Astrocyte (in vitro differentiated cells and primary cell): ENCODE measurements at regions not wholly inside any gene's neighbourhood (a gene's known extent, or its start where the extent isn't known, plus 50 kb on each side); places are given as distances from the start of the nearest gene placed in this dataset.

Experiments used
- DNase-seq: peaks from one replicate; pipeline ENCODE4 v3.0.0-alpha.2; 2010; ENCODE audit warnings: low read depth
- FAIRE-seq: peaks from 2 replicates; lab custom pipeline; 2011; peaks lifted over from hg19 to GRCh38; lab: Jason Lieb, UNC
- H2AFZ ChIP-seq: 2 replicates; pipeline ENCODE4 v1.6.0; 2012; ENCODE audit warnings: low read depth, low read length, inconsistent platforms
- H3K27ac ChIP-seq: 2 replicates; pipeline ENCODE4 v1.5.1; 2011; ENCODE audit warnings: low read depth, low read length, inconsistent platforms
- H3K27me3 ChIP-seq: 2 replicates; pipeline ENCODE4 v1.6.0; 2011; ENCODE audit warnings: low read length, inconsistent platforms; ENCODE audit not compliant: insufficient read depth
- H3K36me3 ChIP-seq: 2 replicates; pipeline ENCODE4 v1.5.1; 2011; ENCODE audit warnings: low read length, inconsistent platforms; ENCODE audit not compliant: insufficient read depth
- H3K4me1 ChIP-seq: 2 replicates; pipeline ENCODE4 v1.5.1; 2011; ENCODE audit warnings: low read length, inconsistent platforms; ENCODE audit not compliant: insufficient read depth
- H3K4me2 ChIP-seq: 2 replicates; pipeline ENCODE4 v1.6.0; 2012; ENCODE audit warnings: low read length, inconsistent platforms
- H3K4me3 ChIP-seq: 2 replicates; pipeline ENCODE4 v1.5.1; 2011; ENCODE audit warnings: low read depth, mild to moderate bottlenecking, low read length, inconsistent platforms; ENCODE audit not compliant: insufficient read depth
- H3K79me2 ChIP-seq: 2 replicates; pipeline ENCODE4 v1.6.0; 2012; ENCODE audit warnings: mild to moderate bottlenecking, low read length, inconsistent platforms; ENCODE audit not compliant: insufficient read depth
- H3K9ac ChIP-seq: 2 replicates; pipeline ENCODE4 v1.6.0; 2012; ENCODE audit warnings: mild to moderate bottlenecking, low read length, inconsistent platforms
- H3K9me3 ChIP-seq: 2 replicates; pipeline ENCODE4 v1.5.1; 2012; ENCODE audit warnings: low read depth, mild to moderate bottlenecking, low read length, inconsistent platforms; ENCODE audit not compliant: insufficient read depth
- H4K20me1 ChIP-seq: 2 replicates; pipeline ENCODE4 v1.6.0; 2012; ENCODE audit warnings: low read length, inconsistent platforms; ENCODE audit not compliant: insufficient read depth
- H3K27ac Mint-ChIP-seq: one replicate; pipeline ENCODE4 v1.8.0; 2021; ENCODE audit warnings: mild to moderate bottlenecking, mixed read lengths; ENCODE audit not compliant: unreplicated experiment
- H3K27me3 Mint-ChIP-seq: one replicate; pipeline ENCODE4 v1.8.0; 2021; ENCODE audit warnings: low read depth, mixed read lengths; ENCODE audit not compliant: unreplicated experiment
- H3K36me3 Mint-ChIP-seq: one replicate; pipeline ENCODE4 v1.8.0; 2021; ENCODE audit warnings: low read depth, mixed read lengths; ENCODE audit not compliant: unreplicated experiment
- H3K4me1 Mint-ChIP-seq: one replicate; pipeline ENCODE4 v1.8.0; 2021; ENCODE audit warnings: low read depth, mixed read lengths; ENCODE audit not compliant: unreplicated experiment
- H3K4me3 Mint-ChIP-seq: one replicate; pipeline ENCODE4 v1.8.0; 2021; ENCODE audit warnings: mild to moderate bottlenecking, moderate library complexity, mixed read lengths; ENCODE audit not compliant: unreplicated experiment
- H3K9me3 Mint-ChIP-seq: one replicate; pipeline ENCODE4 v1.8.0; 2021; ENCODE audit warnings: mild to moderate bottlenecking, mixed read lengths; ENCODE audit not compliant: unreplicated experiment
- CTCF ChIP-seq: IDR thresholded peaks from 2 replicates; pipeline ENCODE4 v1.5.1; 2011; ENCODE audit warnings: low read depth, mild to moderate bottlenecking, inconsistent platforms, low read length, moderate library complexity; ENCODE audit not compliant: insufficient read depth
- EZH2 ChIP-seq: IDR thresholded peaks from 2 replicates; pipeline ENCODE4 v1.6.1; 2012; ENCODE audit warnings: mild to moderate bottlenecking, low read length, inconsistent platforms; ENCODE audit not compliant: insufficient read depth

- H3K9ac ChIP-seq: no peak overlapping the region
- H4K20me1 ChIP-seq: no peaks in the 10 kb centered on the region
- Mint-ChIP-seq H3K4me3 (no peak overlapping the region), H3K27ac (no peak overlapping the region), H3K36me3 (peaks cover 1% of the 10 kb centered on the region), H3K9me3 (no peaks in the 10 kb centered on the region), H3K27me3 (peaks cover 2% of the 10 kb centered on the region), H3K4me1 (no peaks in the 10 kb centered on the region)
- TF ChIP-seq EZH2: no peak
- TF ChIP-seq CTCF: no peak
- no peaks in the 10 kb centered on the region for H3K9me3 ChIP-seq
- no peak overlapping the region for H3K4me2 ChIP-seq
- H3K27ac ChIP-seq: no peak overlapping the region
- no peaks in the 10 kb centered on the region for H3K27me3 ChIP-seq
- no peak overlapping the region for H2AFZ ChIP-seq
- no peaks in the 10 kb centered on the region for H3K36me3 ChIP-seq
- no peaks in the 10 kb centered on the region for H3K4me1 ChIP-seq
- FAIRE-seq (no peak), DNase-seq (no peak)
- no peak overlapping the region for H3K4me3 ChIP-seq
- H3K79me2 ChIP-seq: no peaks in the 10 kb centered on the region
Observed at GRCh38 chr9:3127564-3127963, 283.7 kb upstream of the PUM3 start.

- Mint-ChIP-seq H3K4me1 (no peaks in the 10 kb centered on the region), H3K4me3 (no peak overlapping the region), H3K36me3 (no peaks in the 10 kb centered on the region), H3K27me3 (no peaks in the 10 kb centered on the region), H3K9me3 (no peaks in the 10 kb centered on the region), H3K27ac (no peak overlapping the region)
- no peak for FAIRE-seq
- Histone ChIP-seq H3K4me1 (no peaks in the 10 kb centered on the region), H3K9ac (no peak overlapping the region), H3K36me3 (no peaks in the 10 kb centered on the region), H3K4me2 (no peak overlapping the region), H3K9me3 (no peaks in the 10 kb centered on the region), H3K27ac (no peak overlapping the region), H2AFZ (no peak overlapping the region), H3K4me3 (no peak overlapping the region), H3K79me2 (no peaks in the 10 kb centered on the region), H3K27me3 (no peaks in the 10 kb centered on the region), H4K20me1 (no peaks in the 10 kb centered on the region)
- DNase-seq: no peak
- TF ChIP-seq CTCF (no peak), EZH2 (no peak)
Observed at GRCh38 chr9:3125602-3126405, 281.9 kb upstream of the PUM3 start.

GRCh38 chr9:3124001-3124400 lies 280.1 kb upstream of the PUM3 start:
- Mint-ChIP-seq H3K4me3 (no peak overlapping the region), H3K9me3 (no peaks in the 10 kb centered on the region), H3K27ac (no peak overlapping the region), H3K27me3 (no peaks in the 10 kb centered on the region), H3K36me3 (no peaks in the 10 kb centered on the region), H3K4me1 (peaks cover 4% of the 10 kb centered on the region)
- TF ChIP-seq CTCF (no peak), EZH2 (no peak)
- no peak overlapping the region for H3K4me2 ChIP-seq
- no peak for DNase-seq
- H3K4me3 ChIP-seq: no peak overlapping the region
- no peaks in the 10 kb centered on the region for H3K9me3 ChIP-seq
- no peak overlapping the region for H3K9ac ChIP-seq
- no peaks in the 10 kb centered on the region for H3K79me2 ChIP-seq
- H3K27ac ChIP-seq: no peak overlapping the region
- no peak for FAIRE-seq
- H4K20me1 ChIP-seq: no peaks in the 10 kb centered on the region
- H3K36me3 ChIP-seq: no peaks in the 10 kb centered on the region
- H2AFZ ChIP-seq: no peak overlapping the region
- no peaks in the 10 kb centered on the region for H3K27me3 ChIP-seq
- no peaks in the 10 kb centered on the region for H3K4me1 ChIP-seq
